ENCODE measurements at regions not wholly inside any gene's neighbourhood (a gene's known extent, or its start where the extent isn't known, plus 50 kb on each side); places are given as distances from the start of the nearest gene placed in this dataset.
"Not testable (repeated sequence)": the region's sequence is repeated elsewhere in the genome, so short reads cannot be mapped to it uniquely, and the experiment has no call there.

GRCh38 chr16:65827231-65827630 lies 539.3 kb upstream of the CDH5 start:
- no peak for DNase-seq

GRCh38 chr16:65825191-65825856 lies 541.2 kb upstream of the CDH5 start:
- DNase-seq = no peak

- no peak for DNase-seq
Measured at GRCh38 chr16:65822148-65822547, 544.3 kb upstream of the CDH5 start.

GRCh38 chr16:65819136-65819898 lies 547.2 kb upstream of the CDH5 start:
- DNase-seq = no peak

GRCh38 chr16:65817799-65818198 lies 548.7 kb upstream of the CDH5 start:
- DNase-seq = no peak

- DNase-seq = no peak
Measured at GRCh38 chr16:65817066-65817465, 549.4 kb upstream of the CDH5 start.

GRCh38 chr16:65816556-65816955 lies 549.9 kb upstream of the CDH5 start:
- no peak for DNase-seq

- DNase-seq = no peak
Measured at GRCh38 chr16:65815707-65816106, 550.8 kb upstream of the CDH5 start.

- DNase-seq = not testable (repeated sequence)
Measured at GRCh38 chr16:65813879-65814278, 552.6 kb upstream of the CDH5 start.

- DNase-seq = no peak
Measured at GRCh38 chr16:65809627-65810026, 556.9 kb upstream of the CDH5 start.

- no peak for DNase-seq
Measured at GRCh38 chr16:65808790-65809189, 557.7 kb upstream of the CDH5 start.

GRCh38 chr16:65807858-65808257 lies 558.6 kb upstream of the CDH5 start:
- no peak for DNase-seq

GRCh38 chr16:65805704-65806103 lies 560.8 kb upstream of the CDH5 start:
- DNase-seq = not testable (repeated sequence)

- no peak for DNase-seq
Measured at GRCh38 chr16:65796481-65796880, 570.0 kb upstream of the CDH5 start.

GRCh38 chr16:65794973-65795372 lies 571.5 kb upstream of the CDH5 start:
- no peak for DNase-seq

- DNase-seq = no peak
Measured at GRCh38 chr16:65793781-65794180, 572.7 kb upstream of the CDH5 start.

- no peak for DNase-seq
Measured at GRCh38 chr16:65790768-65791167, 575.7 kb upstream of the CDH5 start.

- no peak for DNase-seq
Measured at GRCh38 chr16:65789161-65789945, 577.1 kb upstream of the CDH5 start.

- no peak for DNase-seq
Measured at GRCh38 chr16:65788434-65789140, 577.9 kb upstream of the CDH5 start.

- no peak for DNase-seq
Measured at GRCh38 chr16:65787921-65788320, 578.6 kb upstream of the CDH5 start.

GRCh38 chr16:65786916-65787315 lies 579.6 kb upstream of the CDH5 start:
- no peak for DNase-seq

- DNase-seq = no peak
Measured at GRCh38 chr16:65783709-65784474, 582.6 kb upstream of the CDH5 start.

Data from NCI-H1417 (cell line).